Naive thymus-derived CD4-positive, alpha-beta T cell (primary cell): ENCODE measurements at regions not wholly inside any gene's neighbourhood (a gene's known extent, or its start where the extent isn't known, plus 50 kb on each side); places are given as distances from the start of the nearest gene placed in this dataset.

Experiments
- ATAC-seq: fragments of 150-1000 bp; cut with Tn5 transposase; 2 replicates; pipeline ENCODE4 v1.10.0; 2021; ENCODE audit warnings: mild to moderate bottlenecking, moderate library complexity
- CTCF ChIA-PET: fragments of 350-600 bp; sonication (Branson Sonifier 250); formaldehyde crosslinking; loops from one replicate; lab custom pipeline; 2021; ENCODE audit warnings: antibody characterized with exemption; lab: Charles Lee
- POLR2A ChIA-PET: fragments of 350-600 bp; sonication (Branson Sonifier 250); formaldehyde crosslinking; loops from one replicate; lab custom pipeline; 2021; ENCODE audit warnings: antibody characterized with exemption, inconsistent platforms; lab: Charles Lee
- DNase-seq, 9 donors: peaks; one replicate each; pipeline versions ENCODE4 v3.0.0 to v3.0.0-alpha.2; 2020 to 2022; ENCODE audit warnings: mixed read lengths in 1 of 9
- H3K27ac ChIP-seq: one replicate; pipeline ENCODE4 v1.7.0; 2013; ENCODE audit warnings: mild to moderate bottlenecking, low read depth, low read length, moderate library complexity
- H3K27me3 ChIP-seq, 2 donors: one replicate each; pipeline ENCODE4 v1.7.0; 2013; ENCODE audit warnings: low read length in 2 of 2, mild to moderate bottlenecking in 2 of 2, moderate library complexity in 2 of 2; ENCODE audit not compliant: control insufficient read depth in 2 of 2, insufficient read depth in 2 of 2
- H3K36me3 ChIP-seq, 3 experiments: 1 replicate in 2 of 3; 2 replicates in 1 of 3; pipeline ENCODE4 v1.7.0; 2013; ENCODE audit warnings: low read length in 3 of 3, mild to moderate bottlenecking in 3 of 3, moderate library complexity in 1 of 3; ENCODE audit not compliant: insufficient read depth in 3 of 3, control insufficient read depth in 2 of 3
- H3K4me1 ChIP-seq, 2 donors: one replicate each; pipeline ENCODE4 v1.7.0; 2013; ENCODE audit warnings: low read length in 2 of 2, mild to moderate bottlenecking in 2 of 2, moderate library complexity in 1 of 2; ENCODE audit not compliant: control insufficient read depth in 2 of 2, insufficient read depth in 2 of 2
- H3K4me3 ChIP-seq: 2 replicates; pipeline ENCODE4 v1.7.0; 2013; ENCODE audit warnings: mild to moderate bottlenecking, low read length
- H3K9me3 ChIP-seq, 3 experiments: 1 replicate in 2 of 3; 2 replicates in 1 of 3; pipeline ENCODE4 v1.7.0; 2013; ENCODE audit warnings: low read length in 3 of 3; ENCODE audit not compliant: control insufficient read depth in 2 of 3
- H3K27ac Mint-ChIP-seq, 9 donors: one replicate each; pipeline ENCODE4 v1.8.0; 2020 to 2022; ENCODE audit warnings: mixed read lengths in 9 of 9, mild to moderate bottlenecking in 8 of 9, moderate library complexity in 5 of 9, inconsistent platforms in 2 of 9
- H3K27me3 Mint-ChIP-seq, 5 donors: one replicate each; pipeline ENCODE4 v1.8.0; 2021 to 2022; ENCODE audit warnings: mixed read lengths in 5 of 5, mild to moderate bottlenecking in 1 of 5
- H3K36me3 Mint-ChIP-seq, 5 donors: one replicate each; pipeline ENCODE4 v1.8.0; 2020 to 2022; ENCODE audit warnings: mixed read lengths in 5 of 5, mild to moderate bottlenecking in 3 of 5, inconsistent platforms in 1 of 5
- H3K4me1 Mint-ChIP-seq, 7 donors: one replicate each; pipeline ENCODE4 v1.8.0; 2020 to 2022; ENCODE audit warnings: mixed read lengths in 7 of 7, mild to moderate bottlenecking in 3 of 7, inconsistent platforms in 1 of 7
- H3K4me3 Mint-ChIP-seq, 10 donors: one replicate each; pipeline ENCODE4 v1.8.0; 2020 to 2022; ENCODE audit warnings: mild to moderate bottlenecking in 10 of 10, mixed read lengths in 10 of 10, moderate library complexity in 6 of 10, inconsistent platforms in 2 of 10
- H3K9me3 Mint-ChIP-seq, 11 donors: one replicate each; pipeline ENCODE4 v1.8.0; 2020 to 2022; ENCODE audit warnings: mixed read lengths in 11 of 11, mild to moderate bottlenecking in 4 of 11, inconsistent platforms in 1 of 11, moderate library complexity in 1 of 11
- intact Hi-C, 2 donors: fragments of 100-400 bp; cut with micrococcal nuclease; formaldehyde crosslinking; loops; one replicate each; pipeline ENCODE4 v1.15.1; 2023

DNA sequence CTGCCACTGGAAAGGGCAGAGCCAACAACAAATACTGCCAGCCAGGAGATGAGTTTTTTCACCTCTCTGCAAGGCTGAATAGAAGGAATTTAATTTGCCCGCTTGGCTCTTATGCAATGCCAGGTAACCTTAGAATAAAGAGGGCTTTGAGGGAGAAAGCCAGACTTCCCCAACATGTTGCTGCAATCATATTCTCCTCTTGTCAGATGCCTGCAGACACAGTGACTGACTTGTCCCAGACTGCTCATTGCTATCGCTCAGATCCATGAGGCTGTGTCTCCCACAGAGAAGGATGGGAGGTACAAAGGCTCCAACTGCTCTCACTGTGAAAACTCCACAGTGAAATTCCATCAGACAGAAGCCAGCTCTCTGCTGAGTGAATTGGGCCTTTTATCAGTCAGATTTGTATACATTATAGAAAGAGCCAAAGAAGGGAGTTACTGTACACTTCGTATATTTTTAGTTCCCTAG lies 517.0 kb upstream of the ID4 start:
- CTCF ChIA-PET = no interaction called here
- no peak overlapping the region for H3K4me3 Mint-ChIP-seq
- no peaks in the 10 kb centered on the region for H3K4me1 Mint-ChIP-seq
- ATAC-seq (no peak), DNase-seq (no peak)
- peaks cover 0 to 4% (median 0%) of the 10 kb centered on the region in 5 donors for H3K27me3 Mint-ChIP-seq
- peaks cover 0 to 7% (median 3%) of the 10 kb centered on the region in 3 experiments for H3K9me3 ChIP-seq
- H3K36me3 Mint-ChIP-seq = no peaks in the 10 kb centered on the region
- no peak overlapping the region for H3K4me3 ChIP-seq
- intact Hi-C loops = no loop called here
- no peaks in the 10 kb centered on the region for H3K4me1 ChIP-seq
- H3K27ac Mint-ChIP-seq = no peak overlapping the region
- peaks cover under 1 to 10% (median 4%) of the 10 kb centered on the region in 11 donors for H3K9me3 Mint-ChIP-seq
- H3K27me3 ChIP-seq = no peaks in the 10 kb centered on the region
- POLR2A ChIA-PET = no interaction called here
- H3K36me3 ChIP-seq = no peaks in the 10 kb centered on the region
- no peak overlapping the region for H3K27ac ChIP-seq

DNA sequence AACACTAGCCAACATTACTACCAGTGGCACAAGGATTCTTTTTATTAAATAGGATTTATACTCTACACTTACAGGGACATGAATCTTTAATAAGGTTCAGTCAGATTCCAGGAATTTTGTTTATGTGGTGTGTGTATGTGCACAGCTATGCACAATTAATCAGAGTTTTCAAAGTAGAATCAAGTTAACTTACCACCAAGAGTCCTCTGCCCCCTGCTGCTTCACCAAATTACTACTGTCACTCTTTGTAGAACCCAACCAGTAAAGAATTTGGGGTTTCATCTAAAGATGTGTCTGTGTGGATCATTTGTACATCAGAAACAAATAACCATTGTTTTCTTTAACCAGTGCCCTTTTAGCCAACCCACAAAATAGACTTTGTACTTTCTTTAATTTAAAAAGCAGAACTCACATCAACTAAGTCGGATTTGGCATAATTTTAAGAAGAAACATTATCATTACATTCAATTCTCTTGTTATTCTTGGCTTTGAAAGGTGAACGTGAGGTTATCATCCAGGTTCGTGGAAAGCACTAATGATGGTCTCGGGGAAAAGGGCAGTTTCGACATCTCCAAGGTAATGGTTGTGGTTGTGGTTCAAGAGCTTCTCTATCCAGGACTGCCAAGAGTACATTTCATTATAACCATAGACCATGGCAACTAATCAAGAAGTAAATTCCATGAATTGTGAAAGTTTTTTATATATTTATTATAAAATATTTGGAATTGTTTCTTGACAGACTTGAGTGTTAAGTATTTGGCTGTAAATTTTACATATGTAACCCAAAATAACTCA lies 514.3 kb upstream of the ID4 start:
- intact Hi-C loops = no loop called here
- CTCF ChIA-PET = no interaction called here
- H3K27ac Mint-ChIP-seq = no peak overlapping the region
- no peaks in the 10 kb centered on the region for H3K36me3 Mint-ChIP-seq
- H3K27ac ChIP-seq = no peak overlapping the region
- ATAC-seq = no peak
- H3K4me3 ChIP-seq = no peak overlapping the region
- peaks cover 0 to 2% (median 0%) of the 10 kb centered on the region in 7 donors for H3K4me1 Mint-ChIP-seq
- peaks cover 0 to 7% (median 3%) of the 10 kb centered on the region in 3 experiments for H3K9me3 ChIP-seq
- H3K4me3 Mint-ChIP-seq = no peak overlapping the region
- H3K36me3 ChIP-seq = no peaks in the 10 kb centered on the region
- peaks cover 0 to 4% (median 0%) of the 10 kb centered on the region in 5 donors for H3K27me3 Mint-ChIP-seq
- H3K27me3 ChIP-seq = no peaks in the 10 kb centered on the region
- no peaks in the 10 kb centered on the region for H3K4me1 ChIP-seq
- no peak for DNase-seq
- H3K9me3 Mint-ChIP-seq = peaks cover 0 to 16% (median 6%) of the 10 kb centered on the region in 11 donors
- POLR2A ChIA-PET = no interaction called here

DNA sequence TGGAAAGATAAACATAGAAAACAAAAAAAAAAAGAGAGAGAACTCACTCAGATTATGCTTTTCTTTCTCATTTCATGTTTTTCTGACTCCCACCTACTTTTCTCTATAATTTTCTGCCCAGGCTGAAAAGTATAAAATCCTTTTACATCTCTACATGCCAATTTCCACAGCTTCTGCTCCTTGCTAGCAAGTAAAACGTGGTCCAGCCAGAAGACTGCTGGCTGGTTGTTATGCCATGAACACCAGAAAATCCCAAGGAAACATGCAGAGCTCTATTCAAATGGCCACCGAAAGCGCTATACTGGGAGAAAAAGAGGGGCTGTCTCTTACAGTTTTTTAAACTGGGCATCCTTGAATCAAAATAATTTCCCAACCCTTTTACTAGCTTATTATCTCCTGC lies 512.8 kb upstream of the ID4 start:
- intact Hi-C loops = no loop called here
- H3K4me3 ChIP-seq = no peak overlapping the region
- ChIA-PET POLR2A (no interaction called here), CTCF (interaction anchor here (0.5 kb wide), 1 partner anchor 184 kb away, joined by 3 read pairs; no protein-coding TSS in a partner anchor)
- H3K36me3 ChIP-seq = no peaks in the 10 kb centered on the region
- DNase-seq = no peak
- Mint-ChIP-seq H3K36me3 (no peaks in the 10 kb centered on the region), H3K27me3 (peaks cover 0 to 4% (median 0%) of the 10 kb centered on the region in 5 donors), H3K4me1 (peaks cover 0 to 2% (median 0%) of the 10 kb centered on the region in 7 donors), H3K27ac (no peak overlapping the region), H3K4me3 (no peak overlapping the region), H3K9me3 (peaks cover 0 to 16% (median 5%) of the 10 kb centered on the region in 11 donors)
- H3K9me3 ChIP-seq = peaks cover 0 to 3% (median 0%) of the 10 kb centered on the region in 3 experiments
- no peaks in the 10 kb centered on the region for H3K27me3 ChIP-seq
- H3K4me1 ChIP-seq = no peaks in the 10 kb centered on the region
- no peak overlapping the region for H3K27ac ChIP-seq
- ATAC-seq = no peak

DNA sequence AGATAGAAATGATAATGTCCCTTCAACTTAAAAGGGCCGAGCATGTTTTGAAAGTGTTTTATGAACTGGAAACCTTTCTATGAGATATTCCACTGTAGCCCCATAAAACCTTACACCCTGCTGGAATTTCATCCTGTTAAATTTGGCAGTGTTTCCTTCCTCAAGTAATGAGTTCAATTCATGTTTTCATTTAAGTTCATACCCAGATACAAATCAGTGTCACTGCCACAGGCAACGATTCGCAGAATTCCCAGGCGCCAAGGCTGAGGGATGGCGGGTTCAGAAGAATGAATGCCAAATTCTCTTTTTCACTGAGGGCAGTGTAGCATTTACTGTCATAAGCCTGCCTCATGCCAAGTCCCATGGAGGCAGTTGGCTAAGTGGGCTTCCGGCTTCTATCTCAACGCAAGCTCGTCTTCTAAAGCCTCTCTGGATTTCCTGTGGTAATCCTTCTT lies 511.8 kb upstream of the ID4 start:
- CTCF ChIA-PET = no interaction called here
- Histone ChIP-seq H3K9me3 (peaks cover 0 to 3% (median 0%) of the 10 kb centered on the region in 3 experiments), H3K27me3 (no peaks in the 10 kb centered on the region), H3K4me3 (no peak overlapping the region), H3K36me3 (no peaks in the 10 kb centered on the region), H3K4me1 (no peaks in the 10 kb centered on the region), H3K27ac (no peak overlapping the region)
- POLR2A ChIA-PET = no interaction called here
- Mint-ChIP-seq H3K36me3 (no peaks in the 10 kb centered on the region), H3K4me3 (no peak overlapping the region), H3K9me3 (peaks cover 0 to 16% (median 3%) of the 10 kb centered on the region in 11 donors), H3K27ac (no peak overlapping the region), H3K4me1 (peaks cover 0 to 2% (median 0%) of the 10 kb centered on the region in 7 donors), H3K27me3 (peaks cover 0 to 4% (median 0%) of the 10 kb centered on the region in 5 donors)
- ATAC-seq (no peak), DNase-seq (no peak)
- intact Hi-C loops = no loop called here

DNA sequence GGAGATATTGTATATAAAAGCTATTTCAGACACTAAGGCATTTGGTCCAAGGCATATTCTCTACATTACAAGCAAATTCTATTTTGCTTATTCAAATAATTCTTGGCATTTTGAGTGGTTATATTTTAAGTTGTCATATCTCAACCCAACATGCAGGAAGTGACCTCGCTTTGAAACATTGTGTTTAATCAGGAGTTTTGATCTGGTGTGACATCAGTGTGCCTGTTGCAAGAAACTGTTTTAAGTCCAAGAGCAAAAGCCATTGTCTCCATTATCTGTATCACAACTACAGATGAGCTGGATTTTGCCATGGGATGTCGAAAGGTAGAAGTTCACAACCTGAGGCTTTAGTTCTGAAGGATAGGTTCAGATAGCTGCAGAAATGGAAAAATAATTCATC lies 509.9 kb upstream of the ID4 start:
- H3K36me3 Mint-ChIP-seq = no peaks in the 10 kb centered on the region
- peaks cover 0 to 2% (median 0%) of the 10 kb centered on the region in 7 donors for H3K4me1 Mint-ChIP-seq
- no peaks in the 10 kb centered on the region for H3K9me3 ChIP-seq

DNA sequence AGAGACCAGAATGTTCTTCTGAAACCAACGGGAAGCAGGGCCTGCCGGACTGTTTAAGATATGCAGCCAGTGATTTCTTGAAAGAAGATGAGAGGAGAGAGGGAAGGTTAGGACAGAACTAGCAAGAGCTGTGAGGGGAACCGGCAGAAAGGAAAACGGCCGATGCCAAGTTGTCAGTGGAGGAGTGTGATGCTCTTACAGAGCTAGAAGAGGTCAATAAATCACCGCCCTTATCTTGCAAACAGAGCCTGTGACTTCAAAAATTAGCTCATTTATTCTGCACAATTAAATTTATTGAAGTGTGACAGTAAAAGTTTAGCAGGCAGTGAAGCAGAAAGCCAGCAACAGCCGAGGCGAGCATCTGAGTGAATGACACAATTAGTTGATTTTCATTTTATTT lies 509.5 kb upstream of the ID4 start:
- POLR2A ChIA-PET = no interaction called here
- Histone ChIP-seq H3K36me3 (no peaks in the 10 kb centered on the region), H3K27ac (no peak overlapping the region), H3K4me1 (no peaks in the 10 kb centered on the region), H3K27me3 (no peaks in the 10 kb centered on the region), H3K4me3 (no peak overlapping the region), H3K9me3 (no peaks in the 10 kb centered on the region)
- Mint-ChIP-seq H3K27me3 (no peaks in the 10 kb centered on the region), H3K9me3 (peaks cover 0 to 22% (median 2%) of the 10 kb centered on the region in 11 donors), H3K4me1 (peaks cover 0 to 2% (median 0%) of the 10 kb centered on the region in 7 donors), H3K4me3 (no peak overlapping the region), H3K36me3 (no peaks in the 10 kb centered on the region), H3K27ac (no peak overlapping the region)
- DNase-seq = no peak
- ATAC-seq = no peak
- CTCF ChIA-PET = no interaction called here
- intact Hi-C loops = no loop called here

More for the DNA sequence above, 509.9 kb upstream of the ID4 start:
- no peak overlapping the region for H3K4me3 ChIP-seq
- H3K27ac Mint-ChIP-seq = no peak overlapping the region
- peaks cover 0 to 22% (median 0%) of the 10 kb centered on the region in 11 donors for H3K9me3 Mint-ChIP-seq
- POLR2A ChIA-PET = no interaction called here
- CTCF ChIA-PET = no interaction called here
- DNase-seq (no peak), ATAC-seq (no peak)
- no peaks in the 10 kb centered on the region for H3K27me3 Mint-ChIP-seq
- H3K4me3 Mint-ChIP-seq = no peak overlapping the region
- intact Hi-C loops = no loop called here
- H3K36me3 ChIP-seq = no peaks in the 10 kb centered on the region
- H3K27ac ChIP-seq = no peak overlapping the region
- no peaks in the 10 kb centered on the region for H3K4me1 ChIP-seq
- no peaks in the 10 kb centered on the region for H3K27me3 ChIP-seq
